ENCODE measurements at regions not wholly inside any gene's neighbourhood (a gene's known extent, or its start where the extent isn't known, plus 50 kb on each side); places are given as distances from the start of the nearest gene placed in this dataset.

DNA sequence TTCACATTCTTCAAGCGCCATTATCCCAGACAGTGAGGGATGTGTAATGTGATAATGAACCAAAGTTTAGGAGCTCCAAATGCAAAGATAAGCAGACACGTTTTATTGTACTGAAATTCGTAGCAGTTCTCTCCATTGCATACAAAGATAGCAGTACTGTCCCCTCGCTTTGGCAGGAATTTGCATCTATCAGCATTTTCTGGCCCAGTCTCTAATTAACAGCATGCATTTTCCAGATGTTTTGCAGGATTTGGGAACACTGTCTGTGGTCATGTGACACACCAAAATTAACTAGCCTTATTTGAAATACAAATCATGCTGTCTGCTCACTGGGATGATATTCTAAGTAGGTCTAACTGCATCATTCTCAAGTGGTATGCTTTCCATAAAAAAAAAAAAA, 235.9 kb upstream of the TRPM3 start:
- no peak for TF ChIP-seq JUN (IDR thresholded peaks at IDR 0.05)
- TF ChIP-seq POLR2AphosphoS2 (conservative IDR thresholded peaks at IDR 0.05; ENCODE audit: low read length): no peak
- TF ChIP-seq, protein P1, sequence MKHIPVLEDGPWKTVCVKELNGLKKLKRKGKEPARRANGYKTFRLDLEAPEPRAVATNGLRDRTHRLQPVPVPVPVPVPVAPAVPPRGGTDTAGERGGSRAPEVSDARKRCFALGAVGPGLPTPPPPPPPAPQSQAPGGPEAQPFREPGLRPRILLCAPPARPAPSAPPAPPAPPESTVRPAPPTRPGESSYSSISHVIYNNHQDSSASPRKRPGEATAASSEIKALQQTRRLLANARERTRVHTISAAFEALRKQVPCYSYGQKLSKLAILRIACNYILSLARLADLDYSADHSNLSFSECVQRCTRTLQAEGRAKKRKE (CRISPR knock-in tag; IDR thresholded peaks at IDR 0.05; ENCODE audit: low read depth): no peak
- peak; percentile 75 for TF ChIP-seq MAFK (IDR thresholded peaks at IDR 0.05; ENCODE audit: partially characterized antibody)
- TF ChIP-seq HDAC2 (IDR thresholded peaks at IDR 0.05): no peak
- TF ChIP-seq TFCP2L1 (CRISPR knock-in tag; IDR thresholded peaks at IDR 0.05): no peak
- TF ChIP-seq CHD4 (IDR thresholded peaks at IDR 0.05; ENCODE audit: borderline replicate concordance): no peak
- ATAC-seq (no peak), FAIRE-seq (no peak), DNase-seq (ENCODE audit: low read depth in 1 of 2, low spot score in 1 of 2) (no peak)
- ChIA-PET POLR2A (no interaction called here), CTCF (no interaction called here)
- no peak overlapping the region for H3K27ac ChIP-seq
- H3K9me3 ChIP-seq: no peaks in the 10 kb centered on the region
- WGBS (ENCODE audit: missing lambda C conversion rate): 19% methylated on average over 4 of the region's 4 CpGs
- no peak overlapping the region for H3K4me3 ChIP-seq
- no peaks in the 10 kb centered on the region for H3K4me1 ChIP-seq
- no peak overlapping the region for H3K4me2 ChIP-seq

DNA sequence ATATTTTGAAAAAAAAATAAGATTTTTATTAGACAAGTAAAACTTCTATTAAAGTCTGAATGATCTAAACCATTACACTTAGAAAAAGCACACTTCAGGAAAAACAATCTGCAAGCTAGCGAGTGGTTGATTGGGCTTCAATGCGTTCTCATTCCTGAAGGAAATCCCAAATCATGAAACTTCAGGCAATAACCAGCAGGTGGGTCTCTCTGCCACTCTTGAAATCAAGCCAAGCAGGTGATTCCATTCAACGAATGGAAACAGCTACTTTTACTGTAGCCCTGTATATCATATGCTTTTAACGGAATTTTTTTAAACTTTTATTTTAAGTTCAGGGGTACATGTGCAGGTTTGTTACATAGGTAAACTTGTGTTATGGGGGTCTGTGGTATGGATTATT, 234.5 kb upstream of the TRPM3 start:
- WGBS (ENCODE audit: missing lambda C conversion rate): 48% methylated on average over 4 of the region's 4 CpGs
- Histone ChIP-seq H3K4me3 (no peak overlapping the region), H3K4me1 (no peaks in the 10 kb centered on the region), H3K4me2 (no peak overlapping the region), H3K27ac (no peak overlapping the region), H3K9me3 (no peaks in the 10 kb centered on the region)
- ATAC-seq: no peak
- peak in 1 of 2 experiments; percentile 9 for DNase-seq (ENCODE audit: low read depth in 1 of 2, low spot score in 1 of 2)
- no peak for FAIRE-seq
- TF ChIP-seq RARB (CRISPR knock-in tag; IDR thresholded peaks at IDR 0.05) (no peak), EHMT2 (IDR thresholded peaks at IDR 0.05; ENCODE audit: low read depth) (no peak), CHD4 (IDR thresholded peaks at IDR 0.05; ENCODE audit: borderline replicate concordance) (no peak), RCOR1 (IDR thresholded peaks at IDR 0.05; ENCODE audit: low read depth, low read length) (no peak), NPAS2 (CRISPR knock-in tag; IDR thresholded peaks at IDR 0.05; ENCODE audit: borderline replicate concordance) (no peak), ZFP36 (IDR thresholded peaks at IDR 0.05; ENCODE audit: borderline replicate concordance, partially characterized antibody) (no peak), ESRRA (IDR thresholded peaks at IDR 0.05; ENCODE audit: borderline replicate concordance, low read length) (no peak), JUNB (IDR thresholded peaks at IDR 0.05) (no peak), RFX5 (IDR thresholded peaks at IDR 0.05) (no peak), NR3C1 (IDR thresholded peaks at IDR 0.05) (no peak), FOXS1 (CRISPR knock-in tag; IDR thresholded peaks at IDR 0.05) (no peak), RAD21 (conservative IDR thresholded peaks at IDR 0.05 in 1 of 2, IDR thresholded peaks at IDR 0.05 in 1 of 2) (no peak)
- TF ChIP-seq, protein P2, sequence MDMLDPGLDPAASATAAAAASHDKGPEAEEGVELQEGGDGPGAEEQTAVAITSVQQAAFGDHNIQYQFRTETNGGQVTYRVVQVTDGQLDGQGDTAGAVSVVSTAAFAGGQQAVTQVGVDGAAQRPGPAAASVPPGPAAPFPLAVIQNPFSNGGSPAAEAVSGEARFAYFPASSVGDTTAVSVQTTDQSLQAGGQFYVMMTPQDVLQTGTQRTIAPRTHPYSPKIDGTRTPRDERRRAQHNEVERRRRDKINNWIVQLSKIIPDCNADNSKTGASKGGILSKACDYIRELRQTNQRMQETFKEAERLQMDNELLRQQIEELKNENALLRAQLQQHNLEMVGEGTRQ (IDR thresholded peaks at IDR 0.05): no peak
- TF ChIP-seq, protein P3, sequence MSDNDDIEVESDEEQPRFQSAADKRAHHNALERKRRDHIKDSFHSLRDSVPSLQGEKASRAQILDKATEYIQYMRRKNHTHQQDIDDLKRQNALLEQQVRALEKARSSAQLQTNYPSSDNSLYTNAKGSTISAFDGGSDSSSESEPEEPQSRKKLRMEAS (IDR thresholded peaks at IDR 0.05): no peak
- ChIA-PET CTCF (no interaction called here), POLR2A (no interaction called here)

- TF ChIP-seq FOSL2 (IDR thresholded peaks at IDR 0.05) (no peak), FOSL2 (CRISPR knock-in tag; IDR thresholded peaks at IDR 0.05) (no peak), ZNF302 (CRISPR knock-in tag; IDR thresholded peaks at IDR 0.05) (no peak), JUN (IDR thresholded peaks at IDR 0.05) (no peak)
- no peak for ATAC-seq
- 76% methylated on average over 2 of the region's 2 CpGs for WGBS (ENCODE audit: missing lambda C conversion rate)
- H3K4me3 ChIP-seq: no peak overlapping the region
- no peak overlapping the region for H3K4me2 ChIP-seq
- CTCF ChIA-PET: interaction anchor here (0.7 to 1.2 kb wide), 4 partner anchors 10 to 76 kb away, joined by 3 to 4 read pairs (median 3); no protein-coding TSS in a partner anchor
- no peak for FAIRE-seq
- no peak for DNase-seq (ENCODE audit: low read depth in 1 of 2, low spot score in 1 of 2)
- POLR2A ChIA-PET: no interaction called here
- no peaks in the 10 kb centered on the region for H3K9me3 ChIP-seq
- H3K4me1 ChIP-seq: no peaks in the 10 kb centered on the region
- H3K27ac ChIP-seq: no peak overlapping the region
Observed at GRCh38 chr9:71353720-71354119, 232.3 kb upstream of the TRPM3 start.

All from A549 (cell line).